GM23248 (cell line): ENCODE measurements at regions not wholly inside any gene's neighbourhood (a gene's known extent, or its start where the extent isn't known, plus 50 kb on each side); places are given as distances from the start of the nearest gene placed in this dataset.

Experiments
- DNase-seq: peaks from one replicate; pipeline ENCODE4 v3.0.0-alpha.2; 2015
- H2AFZ ChIP-seq: fragments of 200-600 bp; sonication (generic); 2 replicates; pipeline ENCODE4 v1.6.1; 2016; ENCODE audit warnings: antibody characterized with exemption
- H3F3A ChIP-seq: fragments of 200-600 bp; sonication (generic); 2 replicates; pipeline ENCODE4 v1.6.1; 2016; ENCODE audit warnings: mild to moderate bottlenecking, antibody characterized with exemption, mixed run types; ENCODE audit not compliant: insufficient read depth
- H3K27ac ChIP-seq: fragments of 200-600 bp; sonication (generic); 2 replicates; pipeline ENCODE4 v1.5.1; 2016; ENCODE audit warnings: mild to moderate bottlenecking
- H3K27me3 ChIP-seq: fragments of 200-600 bp; sonication (generic); replicated peaks from 2 replicates; pipeline ENCODE4 v1.6.1; 2016; ENCODE audit warnings: mild to moderate bottlenecking; ENCODE audit not compliant: insufficient read depth
- H3K36me3 ChIP-seq: fragments of 200-600 bp; sonication (generic); 2 replicates; pipeline ENCODE4 v1.6.1; 2016; ENCODE audit warnings: low read depth, mild to moderate bottlenecking
- H3K4me1 ChIP-seq: fragments of 200-600 bp; sonication (generic); 2 replicates; pipeline ENCODE4 v1.6.1; 2016; ENCODE audit warnings: mild to moderate bottlenecking; ENCODE audit not compliant: insufficient read depth
- H3K4me2 ChIP-seq: fragments of 200-600 bp; sonication (generic); one replicate; pipeline ENCODE4 v1.6.1; 2016; ENCODE audit warnings: mild to moderate bottlenecking; ENCODE audit not compliant: unreplicated experiment
- H3K4me3 ChIP-seq: fragments of 200-600 bp; sonication (generic); 2 replicates; pipeline ENCODE4 v1.5.1; 2016; ENCODE audit warnings: mild to moderate bottlenecking
- H3K79me2 ChIP-seq: fragments of 200-600 bp; sonication (generic); 2 replicates; pipeline ENCODE4 v1.6.1; 2016; ENCODE audit warnings: mild to moderate bottlenecking; ENCODE audit not compliant: insufficient read depth
- H3K9ac ChIP-seq: fragments of 200-600 bp; sonication (generic); 2 replicates; pipeline ENCODE4 v1.6.1; 2016; ENCODE audit warnings: mild to moderate bottlenecking
- H3K9me2 ChIP-seq: fragments of 200-600 bp; sonication (generic); 2 replicates; pipeline ENCODE4 v1.6.1; 2016; ENCODE audit warnings: mixed run types, mild to moderate bottlenecking, moderate library complexity; ENCODE audit not compliant: insufficient read depth
- H3K9me3 ChIP-seq: fragments of 200-600 bp; sonication (generic); one replicate; pipeline ENCODE4 v1.6.1; 2017; ENCODE audit warnings: low read depth
- H4K20me1 ChIP-seq: fragments of 200-600 bp; sonication (generic); 2 replicates; pipeline ENCODE4 v1.6.0; 2016; ENCODE audit not compliant: insufficient read depth
- EZH2 ChIP-seq: fragments of 200-600 bp; sonication (generic); IDR thresholded peaks from 2 replicates; pipeline ENCODE4 v1.6.1; 2018; ENCODE audit warnings: antibody characterized with exemption, mild to moderate bottlenecking; ENCODE audit not compliant: insufficient read depth, poor library complexity, severe bottlenecking
- EZH2phosphoT487 ChIP-seq: fragments of 200-600 bp; sonication (generic); IDR thresholded peaks from 2 replicates; pipeline ENCODE4 v1.6.1; 2018; ENCODE audit warnings: antibody characterized with exemption, moderate library complexity, mild to moderate bottlenecking, low read depth; ENCODE audit not compliant: insufficient read depth
- WGBS, 2 experiments: methylation state at CpG; one replicate each; pipeline ENCODE4 v1.1.6; 2015 to 2017; ENCODE audit warnings: low lambda C conversion rate in 2 of 2, low coverage in 1 of 2; ENCODE audit errors: missing lambda C conversion rate in 2 of 2; 5-methylcytosine and 5-hydroxymethylcytosine counted together
- in situ Hi-C: fragments of 300-500 bp; cut with MboI; formaldehyde crosslinking; loops from 2 replicates; pipeline ENCODE4 v1.15.0; 2020

DNA sequence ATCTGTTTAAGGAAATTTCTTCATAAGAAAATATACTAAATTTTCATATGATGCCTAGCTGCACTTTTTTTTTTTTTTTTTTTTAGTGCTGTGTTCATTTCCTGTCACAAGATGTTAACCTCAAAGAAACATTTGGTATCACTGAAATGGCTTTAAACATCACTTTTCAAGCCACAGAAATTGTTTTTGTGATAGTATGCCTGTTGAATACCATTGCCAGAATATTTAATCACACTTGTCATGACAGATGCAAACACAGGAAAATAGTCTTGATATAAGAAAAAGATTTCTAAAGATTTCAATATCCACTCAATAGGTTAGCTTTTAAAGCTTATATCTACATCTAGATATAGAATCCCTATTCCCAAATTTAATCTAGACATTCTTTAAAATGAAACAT, 608.5 kb upstream of the AGTR1 start:
- Histone ChIP-seq H3K4me3 (no peak overlapping the region), H3K36me3 (no peaks in the 10 kb centered on the region), H3K9ac (no peak overlapping the region), H4K20me1 (no peaks in the 10 kb centered on the region), H3K79me2 (no peaks in the 10 kb centered on the region), H2AFZ (no peak overlapping the region), H3K27me3 (no peaks in the 10 kb centered on the region), H3K4me1 (no peaks in the 10 kb centered on the region), H3K9me2 (no peaks in the 10 kb centered on the region), H3K9me3 (no peaks in the 10 kb centered on the region), H3K4me2 (no peak overlapping the region), H3K27ac (no peak overlapping the region), H3F3A (no peaks in the 10 kb centered on the region)
- in situ Hi-C loops, result no loop called here
- no peak for DNase-seq
- TF ChIP-seq EZH2 (no peak), EZH2phosphoT487 (no peak)

DNA sequence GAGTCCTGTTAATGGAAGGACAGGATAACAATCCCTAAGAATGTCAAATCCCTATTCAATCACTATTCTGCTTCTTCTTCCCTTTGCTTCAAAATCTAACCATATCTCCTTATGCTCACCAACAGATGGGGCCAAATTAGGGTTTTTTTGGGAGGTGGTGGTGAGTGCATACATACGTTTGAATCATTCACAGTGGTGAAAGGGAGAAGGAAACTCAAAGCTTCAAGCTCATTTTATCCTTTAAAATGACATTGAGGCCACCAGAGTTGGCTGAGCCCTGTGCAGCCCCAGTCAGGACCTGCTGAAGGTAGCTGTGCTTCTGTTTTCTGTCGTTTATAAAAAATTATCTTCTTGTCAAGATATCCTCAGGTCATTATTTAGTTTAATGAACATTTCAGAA, 607.5 kb upstream of the AGTR1 start:
- H3K9me2 ChIP-seq, result no peaks in the 10 kb centered on the region
- H3K36me3 ChIP-seq, result no peaks in the 10 kb centered on the region
- in situ Hi-C loops, result no loop called here
- H3K4me1 ChIP-seq, result no peaks in the 10 kb centered on the region
- H3K79me2 ChIP-seq, result no peaks in the 10 kb centered on the region
- no peak overlapping the region for H3K4me3 ChIP-seq
- no peaks in the 10 kb centered on the region for H4K20me1 ChIP-seq
- H2AFZ ChIP-seq, result no peak overlapping the region
- 38 to 58% methylated on average over 2 of the region's 2 CpGs for whole genome bisulfite sequencing, 2 experiments
- H3K4me2 ChIP-seq, result no peak overlapping the region
- H3F3A ChIP-seq, result no peaks in the 10 kb centered on the region
- no peak overlapping the region for H3K27ac ChIP-seq
- no peaks in the 10 kb centered on the region for H3K9me3 ChIP-seq
- no peak overlapping the region for H3K9ac ChIP-seq
- no peaks in the 10 kb centered on the region for H3K27me3 ChIP-seq
- TF ChIP-seq EZH2phosphoT487, result no peak
- no peak for TF ChIP-seq EZH2
- DNase-seq, result no peak

DNA sequence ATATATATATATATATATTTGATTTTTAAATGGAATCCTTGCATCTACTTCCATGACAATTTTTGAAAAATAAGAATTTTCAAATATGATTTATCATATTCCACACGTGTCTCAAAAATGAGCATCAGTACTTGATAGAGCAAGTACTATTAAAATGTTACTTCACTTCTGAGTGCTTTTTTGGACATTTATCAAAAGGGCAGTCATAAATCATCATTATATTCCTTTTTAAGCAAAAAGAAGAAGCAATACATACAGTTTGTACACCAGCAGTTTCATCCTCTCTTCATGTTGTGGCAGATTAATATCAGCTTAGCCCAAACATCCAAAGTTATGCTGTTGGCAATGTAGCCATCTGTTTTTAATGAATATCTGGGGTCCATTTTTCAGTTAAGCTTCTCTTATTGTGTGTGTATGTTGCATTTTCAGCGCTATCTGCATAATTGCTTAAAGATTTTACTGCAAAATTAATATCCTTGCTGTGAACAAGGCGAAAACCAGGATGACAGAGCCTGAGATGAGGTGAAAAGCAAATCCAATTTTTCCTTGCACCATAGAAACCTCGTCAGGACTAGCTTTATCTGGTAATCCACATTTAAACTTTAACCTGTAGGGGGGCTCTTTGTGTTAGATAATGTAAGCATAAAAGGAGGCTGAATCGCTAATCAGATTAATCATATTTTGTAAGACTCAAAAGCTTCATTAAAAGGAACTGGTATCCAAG, 604.9 kb upstream of the AGTR1 start:
- Histone ChIP-seq H3K36me3 (no peaks in the 10 kb centered on the region), H3K9me3 (no peaks in the 10 kb centered on the region), H4K20me1 (no peaks in the 10 kb centered on the region), H3K4me1 (no peaks in the 10 kb centered on the region), H3K27me3 (no peaks in the 10 kb centered on the region), H3K9ac (no peak overlapping the region), H3K27ac (no peak overlapping the region), H3K79me2 (no peaks in the 10 kb centered on the region), H3K4me3 (no peak overlapping the region), H3F3A (no peaks in the 10 kb centered on the region), H2AFZ (no peak overlapping the region), H3K4me2 (no peak overlapping the region), H3K9me2 (no peaks in the 10 kb centered on the region)
- TF ChIP-seq EZH2phosphoT487 (no peak), EZH2 (no peak)
- in situ Hi-C loops, result no loop called here
- DNase-seq, result no peak
- WGBS, 2 experiments, result 71 to 80% methylated on average over 5 of the region's 5 CpGs

DNA sequence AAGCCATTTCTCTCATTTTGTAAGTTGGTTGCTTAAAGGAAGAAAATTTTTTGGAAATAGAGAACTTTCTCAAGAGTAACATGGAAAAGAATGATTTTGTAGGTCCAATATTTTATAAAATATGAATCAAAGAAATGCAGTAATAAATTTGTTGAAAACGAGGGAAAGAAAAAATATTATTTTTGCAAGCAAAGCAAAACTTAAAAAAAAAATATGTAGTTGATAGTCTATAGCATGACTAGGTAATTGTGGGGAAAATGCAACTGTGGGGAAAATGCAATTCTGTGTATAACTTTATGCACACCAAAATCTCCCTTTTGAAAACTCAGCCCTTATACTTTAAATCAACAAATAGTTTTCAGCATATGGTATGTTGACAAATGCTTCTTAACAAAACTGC, 604.0 kb upstream of the AGTR1 start:
- Histone ChIP-seq H3F3A (no peaks in the 10 kb centered on the region), H3K4me2 (no peak overlapping the region), H3K27me3 (no peaks in the 10 kb centered on the region), H4K20me1 (no peaks in the 10 kb centered on the region), H3K4me3 (no peak overlapping the region), H3K36me3 (no peaks in the 10 kb centered on the region), H2AFZ (no peak overlapping the region), H3K4me1 (no peaks in the 10 kb centered on the region), H3K27ac (no peak overlapping the region), H3K9me3 (no peaks in the 10 kb centered on the region), H3K9ac (no peak overlapping the region), H3K9me2 (no peaks in the 10 kb centered on the region), H3K79me2 (no peaks in the 10 kb centered on the region)
- in situ Hi-C loops, result no loop called here
- DNase-seq, result no peak
- TF ChIP-seq EZH2 (no peak), EZH2phosphoT487 (no peak)
- WGBS, 2 experiments, result 4 to 8% methylated on average over 1 of the region's 1 CpG

DNA sequence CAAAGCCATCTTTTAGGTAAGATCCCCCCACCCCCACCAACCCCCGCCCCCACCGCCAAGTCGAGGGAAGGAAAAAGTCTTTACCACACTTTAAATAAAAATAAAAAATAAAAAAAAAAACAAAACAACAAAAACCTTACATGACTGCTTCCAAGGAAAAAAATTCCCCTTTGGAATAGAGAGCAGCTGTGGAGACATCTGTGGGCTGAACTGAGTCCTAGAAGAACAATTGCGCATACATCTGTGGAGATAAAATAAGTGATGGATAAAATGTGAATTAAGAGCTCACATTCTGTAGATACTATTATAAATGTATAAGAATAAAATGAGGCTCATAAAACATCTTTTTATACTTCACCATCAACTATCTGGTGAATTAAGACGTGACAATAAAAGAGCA, 601.7 kb upstream of the AGTR1 start:
- in situ Hi-C loops, result no loop called here
- Histone ChIP-seq H3K9me2 (no peaks in the 10 kb centered on the region), H3K79me2 (no peaks in the 10 kb centered on the region), H3F3A (peaks cover 5% of the 10 kb centered on the region; the same call in 1 of the 2 replicates), H3K9ac (no peak overlapping the region), H3K27ac (no peak overlapping the region), H3K4me1 (peaks cover 6% of the 10 kb centered on the region), H3K36me3 (no peaks in the 10 kb centered on the region), H4K20me1 (no peaks in the 10 kb centered on the region), H3K4me2 (no peak overlapping the region), H3K27me3 (no peaks in the 10 kb centered on the region), H2AFZ (no peak overlapping the region), H3K4me3 (no peak overlapping the region), H3K9me3 (no peaks in the 10 kb centered on the region)
- TF ChIP-seq EZH2, result no peak
- no peak for TF ChIP-seq EZH2phosphoT487
- WGBS, 2 experiments, result 80 to 83% methylated on average over 5 of the region's 5 CpGs
- DNase-seq, result no peak
